ENCODE measurements at regions not wholly inside any gene's neighbourhood (a gene's known extent, or its start where the extent isn't known, plus 50 kb on each side); places are given as distances from the start of the nearest gene placed in this dataset.

GRCh38 chr1:90591970-90592356 is 125.1 kb downstream of the BARHL2 start:
- TF ChIP-seq POLR2A (IDR thresholded peaks at IDR 0.05; ENCODE audit: low read depth, low read length) (no peak), POLR2AphosphoS5 (IDR thresholded peaks at IDR 0.05; ENCODE audit: low read depth, low read length) (no peak)
